GDM1 (cell line): ENCODE measurements at regions not wholly inside any gene's neighbourhood (a gene's known extent, or its start where the extent isn't known, plus 50 kb on each side); places are given as distances from the start of the nearest gene placed in this dataset.

Source experiments
- DNase-seq: peaks from one replicate; lab custom pipeline; 2025; lab: John Stamatoyannopoulos, UW

DNA sequence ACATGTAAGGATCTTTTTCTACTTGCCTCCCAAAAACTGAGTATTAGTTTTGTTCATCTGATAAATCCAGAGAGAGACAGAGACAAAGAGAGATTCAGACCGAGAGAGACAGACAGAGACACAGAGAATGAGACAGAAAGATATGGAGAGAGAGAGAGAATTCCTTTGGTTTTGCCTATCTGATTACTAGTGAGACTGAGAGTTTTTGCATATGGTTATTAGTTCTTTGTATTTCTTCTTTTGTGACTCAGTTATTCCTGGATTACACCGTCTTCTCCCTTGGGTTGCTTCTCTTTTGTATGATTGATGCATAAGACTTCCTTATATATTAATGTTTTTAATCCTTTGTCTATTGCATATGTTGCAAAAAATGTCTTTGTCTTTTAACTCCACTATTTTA lies 91.2 kb upstream of the SPATA31C2 start:
- DNase-seq = no peak

DNA sequence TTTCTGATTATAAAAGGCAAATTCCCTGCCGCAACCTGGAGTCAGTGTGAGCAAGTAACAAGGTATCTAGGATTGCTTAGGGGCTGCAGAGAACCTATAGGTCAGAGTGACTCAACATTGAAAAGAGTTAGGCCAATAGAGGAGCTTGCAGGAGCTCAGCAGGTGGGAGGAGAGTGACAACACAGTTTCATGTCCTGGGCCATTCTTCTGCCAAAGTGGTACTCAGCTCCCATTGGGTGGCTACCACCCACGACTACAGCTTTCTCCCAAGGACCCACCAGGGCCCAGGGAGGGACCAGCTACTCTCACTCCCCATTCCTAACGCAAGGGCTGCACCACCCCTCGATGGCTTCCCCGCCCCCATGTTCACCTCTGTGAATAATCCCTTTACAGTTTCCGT lies 86.7 kb upstream of the SPATA31C2 start:
- DNase-seq = no peak

DNA sequence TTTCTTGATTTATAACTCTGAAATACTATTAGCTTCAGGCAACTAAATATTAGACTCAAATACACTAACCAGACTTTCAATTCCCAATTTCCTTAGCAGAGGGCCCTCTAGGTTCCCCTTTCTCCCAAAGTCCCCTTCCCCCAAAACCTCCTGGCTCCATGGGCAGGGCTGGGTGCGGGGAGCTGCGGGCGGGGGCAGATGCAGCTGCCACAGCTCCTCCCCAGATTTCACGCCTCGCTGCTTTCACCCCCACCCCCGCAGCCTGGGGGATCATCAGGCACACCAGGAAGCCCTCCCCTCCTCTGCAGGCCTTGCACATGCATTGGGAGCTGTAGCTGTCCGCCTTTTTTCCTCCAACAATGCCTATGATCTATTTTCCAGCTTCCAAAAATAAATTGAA lies 82.8 kb upstream of the SPATA31C2 start:
- no peak for DNase-seq

DNA sequence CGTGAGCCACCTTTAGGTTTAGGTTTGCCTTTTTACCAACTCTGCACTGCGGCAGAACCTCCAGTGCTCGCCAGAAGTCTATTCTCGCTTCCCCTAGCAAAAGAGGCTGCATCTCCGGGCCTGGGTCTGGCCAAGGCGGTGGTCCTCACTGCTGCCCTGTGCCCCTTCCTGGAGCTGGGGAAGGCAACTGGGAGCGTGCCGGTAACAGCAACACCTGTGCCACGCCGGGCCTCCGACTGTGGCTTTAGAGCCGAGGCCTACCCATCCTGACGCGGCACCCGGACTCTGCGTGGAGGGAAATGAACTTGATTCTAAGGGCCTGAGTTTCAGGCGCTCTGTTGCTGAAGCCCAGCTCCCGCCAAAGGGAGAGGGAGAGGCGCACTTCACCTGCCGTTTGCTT lies 82.4 kb upstream of the SPATA31C2 start:
- no peak for DNase-seq

DNA sequence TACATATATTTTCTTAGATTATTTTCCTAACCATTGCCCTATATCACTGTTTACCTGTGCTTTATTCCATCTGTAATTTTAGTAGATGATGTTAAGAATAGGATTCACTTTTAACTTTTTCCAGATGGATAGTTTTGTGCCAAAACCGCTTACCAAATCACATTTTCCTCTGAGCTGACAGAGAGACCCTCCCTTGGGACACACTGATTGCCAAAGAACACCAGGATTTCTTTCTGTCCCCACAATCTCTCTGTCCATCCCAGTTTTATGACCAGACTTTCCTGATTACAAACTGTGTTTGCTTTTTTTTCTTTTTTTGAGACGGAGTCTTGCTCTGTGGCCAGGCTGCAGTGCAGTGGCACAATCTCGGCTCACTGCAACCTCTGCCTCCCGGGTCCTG lies 81.3 kb upstream of the SPATA31C2 start:
- no peak for DNase-seq

DNA sequence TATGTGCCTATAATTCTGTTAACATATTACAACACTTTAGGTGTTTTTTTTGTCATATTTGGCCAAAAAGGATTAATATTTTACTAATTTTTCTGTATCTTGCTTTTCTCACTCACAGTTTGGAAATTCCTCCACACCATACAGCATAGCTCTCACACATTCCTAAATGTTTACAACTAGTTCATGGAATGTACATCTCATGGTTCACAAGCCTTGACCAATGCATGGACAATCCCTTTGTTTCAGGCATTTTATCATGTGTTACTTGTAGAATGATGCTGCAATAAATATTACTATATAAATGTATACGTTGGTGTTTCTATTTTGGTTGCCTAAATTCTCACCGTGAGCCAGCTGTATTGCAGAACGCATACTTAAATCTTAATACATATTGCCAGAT lies 80.5 kb upstream of the SPATA31C2 start:
- no peak for DNase-seq

DNA sequence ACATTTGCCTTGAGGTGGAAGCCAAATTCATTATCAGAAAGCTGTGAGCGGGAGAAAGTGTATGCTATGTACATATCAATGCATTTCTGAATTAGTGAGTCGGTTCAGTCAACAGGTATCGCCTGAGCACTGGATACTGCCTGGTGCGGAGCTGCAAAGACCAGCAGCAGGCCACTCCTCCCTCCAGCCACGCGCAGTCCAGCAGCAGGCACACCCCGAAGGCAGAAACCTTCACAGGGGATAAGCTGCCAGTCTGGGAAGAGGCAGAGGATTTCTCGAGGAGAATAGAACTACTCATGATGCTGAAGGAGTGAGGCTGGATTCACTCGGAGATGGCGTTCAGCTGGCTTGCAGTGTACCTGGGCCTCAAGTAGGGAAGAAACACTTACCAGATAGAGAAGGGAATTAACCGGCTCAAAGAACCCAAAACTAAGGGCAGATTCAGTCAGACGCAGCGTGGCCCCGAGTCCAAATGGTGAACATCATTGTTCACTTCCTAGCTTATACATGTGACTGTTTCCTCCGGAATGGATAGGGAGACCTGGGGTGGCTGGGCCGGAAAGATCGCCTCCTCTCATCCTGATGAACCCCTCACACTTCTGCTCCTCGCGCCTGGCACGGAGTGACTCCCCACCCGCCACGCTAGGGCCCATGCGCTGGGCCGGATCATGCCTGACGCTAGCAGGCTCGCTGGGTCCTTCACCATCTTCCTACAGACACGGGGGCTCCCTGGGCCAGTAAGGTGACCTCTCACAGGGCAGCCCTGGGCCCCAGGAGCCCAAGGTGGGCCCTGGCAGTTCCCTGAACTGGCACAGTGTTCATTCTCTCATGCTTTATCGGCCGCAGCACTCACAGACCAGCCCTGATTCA lies 78.1 kb upstream of the SPATA31C2 start:
- no peak for DNase-seq

DNA sequence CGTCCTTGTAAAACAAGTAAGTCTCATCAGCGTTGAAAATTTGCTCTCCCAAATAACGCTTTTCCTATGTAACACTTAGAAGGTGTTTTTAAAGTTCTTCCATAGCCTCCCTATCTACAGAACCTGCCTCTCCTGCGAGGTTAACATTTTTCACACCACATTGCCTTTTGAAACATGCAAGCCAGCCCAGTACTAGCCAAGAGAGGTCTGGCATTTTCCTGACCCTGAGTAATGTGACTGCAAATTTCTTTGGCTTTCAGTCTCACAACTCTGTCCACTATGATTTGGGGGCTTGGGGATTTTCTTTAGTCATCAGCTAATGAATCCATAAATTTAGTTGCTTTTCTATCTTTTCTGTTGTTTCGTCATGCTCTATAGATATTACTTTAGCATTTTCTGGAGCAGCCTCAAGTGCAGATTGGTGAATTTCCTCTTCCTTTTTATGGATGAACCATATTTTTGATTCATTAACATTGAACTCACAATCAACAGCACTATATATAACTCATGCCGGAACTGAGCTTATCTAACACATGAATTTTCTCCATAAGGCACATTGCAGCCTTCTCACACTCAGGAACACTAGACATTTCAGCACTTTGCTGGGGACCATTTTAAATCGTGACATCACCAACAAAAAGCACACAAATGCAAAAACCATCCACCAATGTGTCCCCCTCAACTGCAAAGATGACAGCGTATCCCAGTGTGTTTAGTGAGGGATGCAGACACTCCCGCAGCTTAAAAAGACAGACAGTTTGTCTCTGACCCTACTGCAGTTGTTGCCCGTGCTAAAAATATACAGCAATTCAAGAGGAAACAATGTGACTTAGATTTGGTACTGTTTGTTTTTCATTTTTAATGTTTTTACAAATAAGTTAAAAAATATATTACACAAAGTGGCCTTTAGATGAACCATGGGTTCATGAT lies 77.2 kb upstream of the SPATA31C2 start:
- DNase-seq = no peak

DNA sequence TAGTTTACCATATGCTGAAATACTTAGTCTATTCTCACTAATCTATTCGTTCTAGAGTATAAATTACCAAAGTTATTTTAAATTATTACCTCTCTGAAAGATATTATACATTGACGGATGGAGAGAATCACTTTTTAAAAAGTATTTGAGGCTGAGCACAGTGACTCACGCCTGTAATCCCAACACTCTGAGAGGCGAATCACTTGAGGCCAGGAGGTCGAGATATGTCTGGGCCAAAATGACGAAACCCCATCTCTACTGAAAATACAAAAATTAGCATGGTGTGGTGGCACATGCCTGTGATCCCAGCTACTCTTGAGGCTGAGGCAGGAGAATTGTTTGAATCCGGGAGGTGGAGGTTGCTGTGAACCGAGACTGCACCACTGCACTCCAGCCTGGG lies 64.0 kb upstream of the SPATA31C2 start:
- no peak for DNase-seq

DNA sequence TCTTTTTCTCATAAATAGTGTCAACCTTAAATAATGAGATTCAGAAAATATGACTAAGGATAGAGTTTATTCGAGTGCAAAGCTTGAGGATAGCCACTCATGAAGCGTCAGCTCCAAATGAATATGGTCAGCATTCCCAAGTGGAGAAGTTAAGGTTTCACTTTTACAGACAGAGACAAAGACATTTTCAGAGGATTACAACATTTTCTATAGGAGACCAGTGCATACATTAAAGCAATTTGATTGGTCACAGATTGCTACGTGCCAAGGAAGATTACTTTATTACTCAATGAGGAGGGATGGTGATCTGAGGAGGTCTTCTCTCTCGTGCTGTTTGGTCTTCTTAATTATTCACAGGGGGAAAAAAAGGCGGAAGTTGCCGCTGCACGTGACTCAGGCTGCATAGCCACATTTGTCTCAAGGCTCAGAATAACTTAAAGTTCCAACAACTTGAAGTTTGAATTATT lies 60.1 kb upstream of the SPATA31C2 start:
- no peak for DNase-seq

DNA sequence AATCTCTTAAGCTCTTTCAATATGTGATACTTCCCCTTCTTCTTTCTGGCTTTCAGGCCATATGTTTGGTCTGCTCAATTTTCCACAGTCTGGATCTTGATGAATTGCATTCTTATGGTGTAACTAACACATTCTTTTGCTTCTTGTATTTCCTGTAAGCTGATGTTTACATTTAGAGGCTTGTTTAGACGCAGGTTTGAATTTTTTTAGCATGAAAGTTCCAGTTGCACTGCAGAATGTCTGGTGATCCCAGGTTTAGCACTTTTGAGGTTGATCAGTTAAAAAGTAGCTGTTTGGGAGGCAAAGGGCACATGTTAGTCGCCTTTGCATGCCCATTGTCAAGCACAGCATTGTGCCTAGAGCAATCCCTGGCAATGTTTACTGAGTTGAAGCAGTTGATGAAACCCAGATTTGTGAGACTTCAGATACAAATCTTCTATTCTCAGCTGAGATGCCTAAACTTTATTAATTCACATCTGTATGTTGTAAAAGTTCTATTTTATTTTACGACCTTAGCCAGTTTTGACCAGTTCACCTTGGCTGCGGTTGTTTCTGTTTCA lies 59.6 kb upstream of the SPATA31C2 start:
- no peak for DNase-seq

DNA sequence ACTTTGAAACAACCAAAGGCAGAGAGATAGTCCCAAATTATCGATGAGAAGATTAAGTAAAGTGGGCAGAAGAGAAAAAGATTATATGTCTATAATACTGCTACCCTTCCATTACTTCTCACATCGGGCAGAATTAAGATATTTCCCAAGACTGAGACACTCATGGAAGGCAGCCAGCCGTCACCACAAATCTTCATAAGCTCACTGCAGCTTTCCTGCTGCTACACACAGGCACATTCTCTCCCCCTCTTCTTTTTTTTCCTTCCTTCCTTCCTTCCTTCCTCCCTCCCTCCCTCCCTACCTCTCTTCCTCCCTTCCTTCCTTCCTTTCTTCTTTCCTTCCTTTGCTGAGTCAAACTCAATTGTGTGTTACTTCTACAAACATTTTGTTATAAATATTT lies 58.7 kb upstream of the SPATA31C2 start:
- DNase-seq = no peak

DNA sequence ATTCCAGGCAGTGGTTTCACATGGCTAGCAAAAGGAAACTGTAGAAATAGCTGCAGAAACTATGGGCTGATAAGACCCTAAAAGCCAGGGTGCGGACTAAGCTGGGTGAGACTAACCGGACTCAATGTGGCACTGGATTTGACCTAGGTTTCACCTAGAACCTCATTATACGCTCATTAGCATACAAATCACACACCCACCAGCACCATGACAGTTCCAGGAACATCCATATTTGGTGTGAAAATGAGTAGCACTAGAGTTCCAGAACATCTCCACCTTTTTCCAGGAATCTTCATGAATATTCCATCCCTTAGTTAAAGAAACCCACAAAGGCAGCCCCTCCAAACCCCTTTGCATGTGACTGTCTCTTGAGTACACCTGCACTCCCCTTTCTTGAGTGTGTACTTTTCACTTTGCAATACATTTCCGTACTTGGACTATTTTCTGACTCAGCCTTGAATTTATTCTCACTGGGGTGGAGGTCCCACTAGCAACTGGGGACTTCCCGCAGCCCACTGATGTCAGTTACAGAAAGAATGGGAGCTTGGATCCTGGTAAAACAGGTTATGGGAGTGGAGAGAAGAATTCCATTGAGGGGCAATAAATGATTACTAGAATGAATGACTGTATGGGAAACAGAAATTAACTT lies 58.0 kb upstream of the SPATA31C2 start:
- DNase-seq = no peak

DNA sequence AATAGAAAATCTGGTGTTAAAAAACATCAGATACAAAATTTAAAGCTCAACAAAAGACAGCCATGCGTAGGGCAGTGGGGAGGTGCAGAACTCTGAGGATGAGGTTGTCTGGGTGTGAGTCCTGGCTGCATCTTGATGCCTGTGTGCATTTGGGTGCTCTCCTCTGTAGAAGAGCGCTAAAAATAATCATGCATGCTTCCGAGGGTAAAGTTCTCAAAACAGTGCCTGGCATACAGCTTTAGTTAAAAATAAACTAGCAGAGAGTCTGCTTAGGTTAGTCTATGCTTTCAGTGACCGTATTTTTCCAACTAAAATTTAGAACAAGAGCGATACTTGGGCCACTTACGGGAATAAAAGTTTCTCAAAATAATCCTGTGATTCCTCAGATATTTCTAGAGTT lies 55.5 kb upstream of the SPATA31C2 start:
- DNase-seq = no peak

DNA sequence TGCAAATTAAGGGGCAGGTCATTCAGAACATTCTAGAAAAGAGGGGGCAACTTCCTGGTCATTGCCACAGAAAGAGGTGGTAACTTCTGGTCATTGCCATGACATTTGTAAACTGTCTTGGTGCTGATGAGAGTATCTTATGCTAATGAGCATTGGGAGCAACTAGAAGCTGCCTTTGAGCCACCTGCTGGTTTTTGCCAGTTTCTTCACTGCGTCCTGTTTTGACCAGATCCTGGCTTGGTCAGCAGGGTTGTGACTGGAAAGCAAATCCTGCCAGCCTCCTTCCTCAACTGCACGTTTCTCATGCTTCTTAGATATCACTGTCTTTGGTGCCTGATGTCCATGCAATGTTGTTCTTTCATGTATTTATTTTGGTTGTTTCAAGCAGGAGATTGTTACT lies 53.2 kb upstream of the SPATA31C2 start:
- no peak for DNase-seq

DNA sequence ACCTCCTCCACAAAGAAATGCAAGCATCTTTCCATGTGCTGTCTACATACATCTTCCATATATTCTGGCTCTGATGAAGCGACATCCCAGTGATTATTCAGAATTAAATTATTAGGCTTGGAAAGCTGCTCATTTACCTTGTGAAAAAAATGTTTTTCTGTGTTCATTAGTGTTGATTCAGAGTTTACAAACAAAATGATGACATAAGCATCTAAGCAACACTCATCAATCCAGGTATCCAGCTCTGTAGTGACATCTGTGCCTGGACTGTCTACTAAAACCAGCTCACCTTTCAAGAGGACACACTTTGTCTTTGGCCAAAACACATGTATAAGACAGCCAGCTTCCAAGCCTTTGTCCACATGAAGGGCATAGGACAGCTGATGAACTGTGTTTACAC lies 51.1 kb upstream of the SPATA31C2 start:
- DNase-seq = no peak
